Adrenal gland (tissue), 9 donors: ENCODE measurements at regions not wholly inside any gene's neighbourhood (a gene's known extent, or its start where the extent isn't known, plus 50 kb on each side); places are given as distances from the start of the nearest gene placed in this dataset.

Source experiments
- DNase-seq, 7 donors: peaks; one replicate each; pipeline ENCODE4 v3.0.0-alpha.2; 2019 to 2020
- H3K27ac ChIP-seq, 5 donors: fragments of 200-600 bp; sonication (generic) in 4 of 5; 1 replicate in 3 of 5; 2 replicates in 2 of 5; pipeline versions ENCODE4 v1.5.1 to v1.8.0; 2016 to 2020; ENCODE audit warnings: mild to moderate bottlenecking in 1 of 5
- H3K27me3 ChIP-seq: fragments of 200-600 bp; 2 replicates; pipeline ENCODE4 v1.8.0; 2021
- H3K36me3 ChIP-seq, 2 donors: fragments of 200-600 bp; replicated peaks in 1 of 2; 1 replicate in 1 of 2; 2 replicates in 1 of 2; pipeline versions ENCODE4 v1.5.1 to v1.8.0; 2018 to 2022
- H3K4me1 ChIP-seq, 2 donors: fragments of 200-600 bp; replicated peaks in 1 of 2; 1 replicate in 1 of 2; 2 replicates in 1 of 2; pipeline versions ENCODE4 v1.5.1 to v1.8.0; 2018 to 2021
- H3K4me3 ChIP-seq, 4 donors: fragments of 200-600 bp; sonication (generic) in 3 of 4; one replicate each; pipeline ENCODE4 v1.5.1; 2016 to 2018
- H3K9me3 ChIP-seq, 3 donors: fragments of 200-600 bp; sonication (generic) in 1 of 3; replicated peaks in 1 of 3; 1 replicate in 2 of 3; 2 replicates in 1 of 3; pipeline versions ENCODE4 v1.5.1 to v1.8.0; 2016 to 2021
- CTCF ChIP-seq, 6 experiments: fragments of 450-650 bp in 4 of 6; fragments of 200-600 bp in 2 of 6; sonication (generic) in 1 of 6; IDR thresholded peaks; 1 replicate in 5 of 6; 2 replicates in 1 of 6; pipeline versions ENCODE4 v1.5.1 to v1.8.0; 2016 to 2021; ENCODE audit warnings: antibody characterized with exemption in 6 of 6, mild to moderate bottlenecking in 2 of 6, moderate library complexity in 1 of 6
- POLR2A ChIP-seq, 2 donors: fragments of 450-650 bp; IDR thresholded peaks; one replicate each; pipeline ENCODE4 v1.6.1; 2017; ENCODE audit warnings: antibody characterized with exemption in 2 of 2, mild to moderate bottlenecking in 2 of 2, moderate library complexity in 1 of 2
- WGBS, 4 donors: extraction: QIAGEN DNeasy Blood & Tissue Kit in 2 of 4; methylation state at CpG; one replicate each; pipeline versions ENCODE4 v1.1.5 to v1.1.7; 2013 to 2017; 5-methylcytosine and 5-hydroxymethylcytosine counted together
- intact Hi-C, 2 donors: fragments of 100-400 bp; cut with DNase I; formaldehyde crosslinking; loops; one replicate each; pipeline versions ENCODE4 v1.14.1 to v1.15.0; 2022 to 2023
- donor health status: healthy with polysubstance abuse.
- donor health status: Bipolar disorder and iron deficiency.
- donor health status: DM: yes; HTN: yes; CAD: no.
- donor health status: DM: no; HTN: no; CAD: no.
- donor health status: DM: no; HTN: no; CAD: no.

GRCh38 chr12:23423796-23424195, 525.7 kb downstream of the SOX5 start:
- no peak for DNase-seq
- intact Hi-C loops: no loop called here

GRCh38 chr12:23424685-23425084, 524.8 kb downstream of the SOX5 start:
- intact Hi-C loops: no loop called here
- WGBS, 4 donors: 72 to 84% (median 83%) methylated on average over 9 of the region's 9 CpGs

More at GRCh38 chr12:23423796-23424195, 525.7 kb downstream of the SOX5 start:
- H3K9me3 ChIP-seq: no peaks in the 10 kb centered on the region
- no peak overlapping the region for H3K27ac ChIP-seq
- 43 to 59% (median 50%) methylated on average over 2 of the region's 2 CpGs for WGBS, 4 donors
- no peaks in the 10 kb centered on the region for H3K27me3 ChIP-seq
- H3K4me3 ChIP-seq: no peak overlapping the region
- H3K4me1 ChIP-seq: no peaks in the 10 kb centered on the region
- TF ChIP-seq POLR2A (IDR thresholded peaks at IDR 0.05) (no peak), CTCF (IDR thresholded peaks at IDR 0.05) (no peak)
- H3K36me3 ChIP-seq: no peaks in the 10 kb centered on the region

GRCh38 chr12:23426328-23426727, 523.1 kb downstream of the SOX5 start:
- no peak overlapping the region for H3K27ac ChIP-seq
- no peaks in the 10 kb centered on the region for H3K36me3 ChIP-seq
- no peak for DNase-seq
- 54 to 61% (median 57%) methylated on average over 6 of the region's 6 CpGs for WGBS, 4 donors
- TF ChIP-seq CTCF (IDR thresholded peaks at IDR 0.05) (no peak), POLR2A (IDR thresholded peaks at IDR 0.05) (no peak)
- no peaks in the 10 kb centered on the region for H3K4me1 ChIP-seq
- H3K9me3 ChIP-seq: no peaks in the 10 kb centered on the region
- H3K4me3 ChIP-seq: no peak overlapping the region
- intact Hi-C loops: no loop called here
- H3K27me3 ChIP-seq: no peaks in the 10 kb centered on the region

More at GRCh38 chr12:23424685-23425084, 524.8 kb downstream of the SOX5 start:
- H3K4me1 ChIP-seq: no peaks in the 10 kb centered on the region
- no peak for DNase-seq
- H3K9me3 ChIP-seq: no peaks in the 10 kb centered on the region
- H3K36me3 ChIP-seq: no peaks in the 10 kb centered on the region
- H3K4me3 ChIP-seq: no peak overlapping the region
- no peak overlapping the region for H3K27ac ChIP-seq
- H3K27me3 ChIP-seq: no peaks in the 10 kb centered on the region
- no peak for TF ChIP-seq CTCF (IDR thresholded peaks at IDR 0.05)
- TF ChIP-seq POLR2A (IDR thresholded peaks at IDR 0.05): no peak

- Histone ChIP-seq H3K4me3 (no peak overlapping the region), H3K4me1 (no peaks in the 10 kb centered on the region), H3K27ac (no peak overlapping the region), H3K36me3 (no peaks in the 10 kb centered on the region), H3K27me3 (no peaks in the 10 kb centered on the region), H3K9me3 (no peaks in the 10 kb centered on the region)
- 66 to 79% (median 73%) methylated on average over 6 of the region's 6 CpGs for WGBS, 4 donors
- intact Hi-C loops: no loop called here
- DNase-seq: no peak
- no peak for TF ChIP-seq POLR2A (IDR thresholded peaks at IDR 0.05)
- TF ChIP-seq CTCF (IDR thresholded peaks at IDR 0.05): no peak
Measured at GRCh38 chr12:23428758-23429157, 520.7 kb downstream of the SOX5 start.
